Loucy (cell line): ENCODE measurements at regions not wholly inside any gene's neighbourhood (a gene's known extent, or its start where the extent isn't known, plus 50 kb on each side); places are given as distances from the start of the nearest gene placed in this dataset.

Experiments
- H2AFZ ChIP-seq: fragments of 200-600 bp; sonication (generic); 2 replicates; pipeline ENCODE4 v1.6.0; 2016; ENCODE audit warnings: antibody characterized with exemption, mild to moderate bottlenecking, low read length, moderate library complexity
- H3F3A ChIP-seq: fragments of 200-600 bp; 2 replicates; pipeline ENCODE4 v1.6.0; 2016; ENCODE audit warnings: antibody characterized with exemption, low read depth, mild to moderate bottlenecking
- H3K27me3 ChIP-seq: fragments of 200-600 bp; sonication (generic); 2 replicates; pipeline ENCODE4 v1.6.1; 2014; ENCODE audit warnings: low read length, mild to moderate bottlenecking; ENCODE audit not compliant: insufficient read depth, poor library complexity, severe bottlenecking
- H3K36me3 ChIP-seq: fragments of 200-600 bp; sonication (generic); 2 replicates; pipeline ENCODE4 v1.6.1; 2016; ENCODE audit warnings: low read length; ENCODE audit not compliant: insufficient read depth
- H3K4me1 ChIP-seq: fragments of 200-600 bp; sonication (generic); 2 replicates; pipeline ENCODE4 v1.5.1; 2014; ENCODE audit warnings: low read length, mild to moderate bottlenecking; ENCODE audit not compliant: insufficient read depth, poor library complexity, severe bottlenecking
- H3K4me2 ChIP-seq: fragments of 200-600 bp; sonication (generic); 2 replicates; pipeline ENCODE4 v1.6.0; 2014; ENCODE audit warnings: antibody characterized with exemption, low read length, low read depth, mild to moderate bottlenecking; ENCODE audit not compliant: poor library complexity, severe bottlenecking
- H3K4me3 ChIP-seq: fragments of 200-600 bp; sonication (generic); 2 replicates; pipeline ENCODE4 v1.5.1; 2014; ENCODE audit warnings: low read length, mild to moderate bottlenecking, mixed read lengths; ENCODE audit not compliant: poor library complexity, severe bottlenecking
- H3K79me2 ChIP-seq: fragments of 200-600 bp; sonication (generic); 2 replicates; pipeline ENCODE4 v1.6.1; 2014; ENCODE audit warnings: low read length; ENCODE audit not compliant: insufficient read depth
- H3K9ac ChIP-seq: fragments of 200-600 bp; sonication (generic); 2 replicates; pipeline ENCODE4 v1.6.0; 2014; ENCODE audit warnings: mild to moderate bottlenecking, low read depth, low read length, moderate library complexity; ENCODE audit not compliant: poor library complexity, severe bottlenecking
- H3K9me2 ChIP-seq: fragments of 200-600 bp; sonication (generic); replicated peaks from 2 replicates; pipeline ENCODE4 v1.6.1; 2016; ENCODE audit warnings: low read depth, low read length, mixed read lengths
- H3K9me3 ChIP-seq: fragments of 200-600 bp; sonication (generic); 2 replicates; pipeline ENCODE4 v1.6.1; 2014; ENCODE audit warnings: mild to moderate bottlenecking, antibody characterized with exemption, low read length, low read depth; ENCODE audit not compliant: insufficient read depth
- H4K20me1 ChIP-seq: fragments of 200-600 bp; sonication (generic); 2 replicates; pipeline ENCODE4 v1.6.0; 2014; ENCODE audit warnings: antibody characterized with exemption, low read length, mild to moderate bottlenecking; ENCODE audit not compliant: insufficient read depth, poor library complexity, severe bottlenecking
- CTCF ChIP-seq: fragments of 200-600 bp; sonication (generic); conservative IDR thresholded peaks from 2 replicates; pipeline ENCODE4 v1.5.1; 2014; ENCODE audit warnings: mild to moderate bottlenecking, antibody characterized with exemption, low read length
- EZH2phosphoT487 ChIP-seq: fragments of 200-600 bp; IDR thresholded peaks from 2 replicates; pipeline ENCODE4 v1.6.1; 2018; ENCODE audit warnings: antibody characterized with exemption, mild to moderate bottlenecking, moderate library complexity, borderline replicate concordance

GRCh38 chr10:10794791-10795191 is 222.9 kb upstream of the CELF2 start:
- no peaks in the 10 kb centered on the region for H3K79me2 ChIP-seq
- H3K27me3 ChIP-seq: no peaks in the 10 kb centered on the region
- H3F3A ChIP-seq: no peaks in the 10 kb centered on the region
- no peak overlapping the region for H3K4me2 ChIP-seq
- H3K36me3 ChIP-seq: no peaks in the 10 kb centered on the region
- no peak overlapping the region for H2AFZ ChIP-seq
- H3K4me1 ChIP-seq: no peaks in the 10 kb centered on the region
- no peak overlapping the region for H3K4me3 ChIP-seq
- H3K9ac ChIP-seq: no peak overlapping the region
- no peaks in the 10 kb centered on the region for H3K9me2 ChIP-seq
- H3K9me3 ChIP-seq: no peaks in the 10 kb centered on the region
- no peaks in the 10 kb centered on the region for H4K20me1 ChIP-seq
- TF ChIP-seq CTCF: no peak
- no peak for TF ChIP-seq EZH2phosphoT487

- Histone ChIP-seq H3K9ac (no peak overlapping the region), H3K36me3 (no peaks in the 10 kb centered on the region), H3F3A (no peaks in the 10 kb centered on the region), H3K9me3 (no peaks in the 10 kb centered on the region), H3K4me2 (no peak overlapping the region), H3K79me2 (no peaks in the 10 kb centered on the region), H3K27me3 (no peaks in the 10 kb centered on the region), H3K4me3 (no peak overlapping the region), H3K9me2 (no peaks in the 10 kb centered on the region), H3K4me1 (no peaks in the 10 kb centered on the region), H4K20me1 (no peaks in the 10 kb centered on the region), H2AFZ (no peak overlapping the region)
- TF ChIP-seq CTCF (no peak), EZH2phosphoT487 (no peak)
Observed at GRCh38 chr10:10796061-10796773, 221.5 kb upstream of the CELF2 start.

GRCh38 chr10:10796774-10797415 is 220.8 kb upstream of the CELF2 start:
- no peaks in the 10 kb centered on the region for H4K20me1 ChIP-seq
- no peaks in the 10 kb centered on the region for H3K27me3 ChIP-seq
- H3K4me2 ChIP-seq: no peak overlapping the region
- no peak overlapping the region for H2AFZ ChIP-seq
- TF ChIP-seq EZH2phosphoT487 (no peak), CTCF (no peak)
- H3K4me3 ChIP-seq: no peak overlapping the region
- no peak overlapping the region for H3K9ac ChIP-seq
- no peaks in the 10 kb centered on the region for H3K9me3 ChIP-seq
- no peaks in the 10 kb centered on the region for H3K79me2 ChIP-seq
- no peaks in the 10 kb centered on the region for H3F3A ChIP-seq
- H3K4me1 ChIP-seq: no peaks in the 10 kb centered on the region
- H3K9me2 ChIP-seq: no peaks in the 10 kb centered on the region
- H3K36me3 ChIP-seq: no peaks in the 10 kb centered on the region
